Effector memory CD8-positive, alpha-beta T cell (primary cell): ENCODE measurements at regions not wholly inside any gene's neighbourhood (a gene's known extent, or its start where the extent isn't known, plus 50 kb on each side); places are given as distances from the start of the nearest gene placed in this dataset.
"Not testable (repeated sequence)": the region's sequence is repeated elsewhere in the genome, so short reads cannot be mapped to it uniquely, and the experiment has no call there.

Source experiments
- ATAC-seq: fragments of 150-1000 bp; cut with Tn5 transposase; replicated peaks from 2 replicates; pipeline ENCODE4 v1.10.0; 2021; ENCODE audit warnings: mild to moderate bottlenecking, moderate library complexity
- DNase-seq, 3 experiments: peaks; one replicate each; pipeline ENCODE4 v3.0.0; 2021
- H3K27ac Mint-ChIP-seq, 2 donors: one replicate each; pipeline ENCODE4 v1.8.0; 2022; ENCODE audit warnings: mild to moderate bottlenecking in 2 of 2, mixed read lengths in 2 of 2, moderate library complexity in 2 of 2
- H3K27me3 Mint-ChIP-seq, 2 donors: one replicate each; pipeline ENCODE4 v1.8.0; 2022; ENCODE audit warnings: mixed read lengths in 2 of 2
- H3K36me3 Mint-ChIP-seq: one replicate; pipeline ENCODE4 v1.8.0; 2022; ENCODE audit warnings: mild to moderate bottlenecking, moderate library complexity, mixed read lengths; ENCODE audit not compliant: insufficient read depth
- H3K4me1 Mint-ChIP-seq, 2 donors: one replicate each; pipeline ENCODE4 v1.8.0; 2022; ENCODE audit warnings: low read depth in 2 of 2, mixed read lengths in 2 of 2
- H3K4me3 Mint-ChIP-seq, 2 donors: one replicate each; pipeline ENCODE4 v1.8.0; 2022; ENCODE audit warnings: mild to moderate bottlenecking in 2 of 2, mixed read lengths in 2 of 2, moderate library complexity in 2 of 2
- H3K9me3 Mint-ChIP-seq, 2 donors: one replicate each; pipeline ENCODE4 v1.8.0; 2022; ENCODE audit warnings: mixed read lengths in 2 of 2

- Mint-ChIP-seq H3K9me3 (no peaks in the 10 kb centered on the region), H3K4me1 (no peaks in the 10 kb centered on the region), H3K27ac (no peak overlapping the region), H3K27me3 (peaks cover 51 to 57% of the 10 kb centered on the region in 2 donors), H3K36me3 (no peaks in the 10 kb centered on the region), H3K4me3 (no peak overlapping the region)
- ATAC-seq (no peak), DNase-seq (no peak)
These were observed 242.8 kb downstream of the CCSER2 start for GRCh38 chr10:84571146-84571545.

GRCh38 chr10:84574102-84574501 lies 245.7 kb downstream of the CCSER2 start:
- Mint-ChIP-seq H3K4me3 (no peak overlapping the region), H3K36me3 (no peaks in the 10 kb centered on the region), H3K27ac (no peak overlapping the region), H3K4me1 (no peaks in the 10 kb centered on the region), H3K9me3 (no peaks in the 10 kb centered on the region), H3K27me3 (peaks cover 28 to 38% of the 10 kb centered on the region in 2 donors)
- DNase-seq = no peak
- no peak for ATAC-seq

- no peak for ATAC-seq
These were observed 253.6 kb downstream of the CCSER2 start for GRCh38 chr10:84581976-84582375.

GRCh38 chr10:84583501-84583900 lies 255.1 kb downstream of the CCSER2 start:
- DNase-seq = no peak
- Mint-ChIP-seq H3K4me3 (no peak overlapping the region), H3K27me3 (peaks cover 19% of the 10 kb centered on the region in 2 donors), H3K4me1 (peaks cover 0 to 3% of the 10 kb centered on the region in 2 donors), H3K36me3 (no peaks in the 10 kb centered on the region), H3K9me3 (no peaks in the 10 kb centered on the region), H3K27ac (no peak overlapping the region)
- ATAC-seq = no peak

More at GRCh38 chr10:84581976-84582375, 253.6 kb downstream of the CCSER2 start:
- no peak for DNase-seq
- H3K4me1 Mint-ChIP-seq = peaks cover 0 to 3% of the 10 kb centered on the region in 2 donors
- peaks cover 8 to 21% of the 10 kb centered on the region in 2 donors for H3K27me3 Mint-ChIP-seq
- H3K36me3 Mint-ChIP-seq = no peaks in the 10 kb centered on the region
- no peaks in the 10 kb centered on the region for H3K9me3 Mint-ChIP-seq
- no peak overlapping the region for H3K4me3 Mint-ChIP-seq
- no peak overlapping the region for H3K27ac Mint-ChIP-seq

GRCh38 chr10:84587789-84588188 lies 259.4 kb downstream of the CCSER2 start:
- Mint-ChIP-seq H3K27me3 (peaks cover 22 to 47% of the 10 kb centered on the region in 2 donors), H3K27ac (no peak overlapping the region), H3K9me3 (no peaks in the 10 kb centered on the region), H3K4me1 (peaks cover 0 to 3% of the 10 kb centered on the region in 2 donors), H3K4me3 (no peak overlapping the region), H3K36me3 (no peaks in the 10 kb centered on the region)
- DNase-seq = no peak
- no peak for ATAC-seq

GRCh38 chr10:84588426-84588825 lies 260.0 kb downstream of the CCSER2 start:
- Mint-ChIP-seq H3K27me3 (peaks cover 22 to 53% of the 10 kb centered on the region in 2 donors), H3K4me1 (peaks cover 0 to 3% of the 10 kb centered on the region in 2 donors), H3K9me3 (no peaks in the 10 kb centered on the region), H3K4me3 (no peak overlapping the region), H3K27ac (no peak overlapping the region), H3K36me3 (no peaks in the 10 kb centered on the region)
- DNase-seq (no peak), ATAC-seq (no peak)

GRCh38 chr10:84588971-84589370 lies 260.6 kb downstream of the CCSER2 start:
- H3K9me3 Mint-ChIP-seq = no peaks in the 10 kb centered on the region
- H3K4me3 Mint-ChIP-seq = no peak overlapping the region
- ATAC-seq = no peak

GRCh38 chr10:84589526-84590205 lies 261.3 kb downstream of the CCSER2 start:
- H3K4me1 Mint-ChIP-seq = no peaks in the 10 kb centered on the region
- no peaks in the 10 kb centered on the region for H3K9me3 Mint-ChIP-seq
- no peak for ATAC-seq
- no peak overlapping the region for H3K4me3 Mint-ChIP-seq
- H3K27ac Mint-ChIP-seq = no peak overlapping the region
- peaks cover 27 to 65% of the 10 kb centered on the region in 2 donors for H3K27me3 Mint-ChIP-seq
- H3K36me3 Mint-ChIP-seq = no peaks in the 10 kb centered on the region
- no peak for DNase-seq

More at GRCh38 chr10:84588971-84589370, 260.6 kb downstream of the CCSER2 start:
- Mint-ChIP-seq H3K4me1 (no peaks in the 10 kb centered on the region), H3K27me3 (peaks cover 27 to 58% of the 10 kb centered on the region in 2 donors), H3K27ac (no peak overlapping the region), H3K36me3 (no peaks in the 10 kb centered on the region)
- no peak for DNase-seq

GRCh38 chr10:84590327-84591193 lies 262.2 kb downstream of the CCSER2 start:
- no peaks in the 10 kb centered on the region for H3K4me1 Mint-ChIP-seq
- DNase-seq (no peak), ATAC-seq (no peak)
- no peak overlapping the region for H3K4me3 Mint-ChIP-seq
- no peaks in the 10 kb centered on the region for H3K36me3 Mint-ChIP-seq
- peaks cover 27 to 74% of the 10 kb centered on the region in 2 donors for H3K27me3 Mint-ChIP-seq
- no peaks in the 10 kb centered on the region for H3K9me3 Mint-ChIP-seq
- no peak overlapping the region for H3K27ac Mint-ChIP-seq

GRCh38 chr10:84593506-84593905 lies 265.1 kb downstream of the CCSER2 start:
- ATAC-seq = no peak
- peaks cover 20 to 76% of the 10 kb centered on the region in 2 donors for H3K27me3 Mint-ChIP-seq

GRCh38 chr10:84596585-84596984 lies 268.2 kb downstream of the CCSER2 start:
- no peak overlapping the region for H3K27ac Mint-ChIP-seq
- H3K27me3 Mint-ChIP-seq = peaks cover 12 to 52% of the 10 kb centered on the region in 2 donors
- DNase-seq = no peak
- H3K4me1 Mint-ChIP-seq = no peaks in the 10 kb centered on the region
- no peaks in the 10 kb centered on the region for H3K36me3 Mint-ChIP-seq
- no peaks in the 10 kb centered on the region for H3K9me3 Mint-ChIP-seq
- no peak overlapping the region for H3K4me3 Mint-ChIP-seq
- ATAC-seq = no peak

More at GRCh38 chr10:84593506-84593905, 265.1 kb downstream of the CCSER2 start:
- Mint-ChIP-seq H3K27ac (no peak overlapping the region), H3K4me1 (no peaks in the 10 kb centered on the region), H3K36me3 (no peaks in the 10 kb centered on the region), H3K9me3 (no peaks in the 10 kb centered on the region), H3K4me3 (no peak overlapping the region)
- no peak for DNase-seq

GRCh38 chr10:84599254-84599653 lies 270.9 kb downstream of the CCSER2 start:
- H3K9me3 Mint-ChIP-seq = no peaks in the 10 kb centered on the region
- no peak for DNase-seq
- ATAC-seq = no peak
- H3K36me3 Mint-ChIP-seq = no peaks in the 10 kb centered on the region
- H3K27me3 Mint-ChIP-seq = peaks cover 8 to 33% of the 10 kb centered on the region in 2 donors
- no peak overlapping the region for H3K4me3 Mint-ChIP-seq
- no peaks in the 10 kb centered on the region for H3K4me1 Mint-ChIP-seq
- no peak overlapping the region for H3K27ac Mint-ChIP-seq

- no peak overlapping the region for H3K27ac Mint-ChIP-seq
- H3K4me1 Mint-ChIP-seq = no peaks in the 10 kb centered on the region
- DNase-seq (no peak), ATAC-seq (no peak)
- no peak overlapping the region for H3K4me3 Mint-ChIP-seq
- peaks cover 14 to 25% of the 10 kb centered on the region in 2 donors for H3K27me3 Mint-ChIP-seq
- H3K9me3 Mint-ChIP-seq = no peaks in the 10 kb centered on the region
- no peaks in the 10 kb centered on the region for H3K36me3 Mint-ChIP-seq
These were observed 272.6 kb downstream of the CCSER2 start for GRCh38 chr10:84600947-84601346.

- H3K4me3 Mint-ChIP-seq, H3K4me1 Mint-ChIP-seq, DNase-seq, ATAC-seq, H3K9me3 Mint-ChIP-seq, H3K36me3 Mint-ChIP-seq, H3K27ac Mint-ChIP-seq: not testable (repeated sequence)
- peaks cover 20 to 24% of the 10 kb centered on the region in 2 donors for H3K27me3 Mint-ChIP-seq
These were observed 274.2 kb downstream of the CCSER2 start for GRCh38 chr10:84602543-84602942.
